NCI-H2227 (cell line): ENCODE measurements at regions not wholly inside any gene's neighbourhood (a gene's known extent, or its start where the extent isn't known, plus 50 kb on each side); places are given as distances from the start of the nearest gene placed in this dataset.
"Not testable (repeated sequence)": the region's sequence is repeated elsewhere in the genome, so short reads cannot be mapped to it uniquely, and the experiment has no call there.

Experiments
- DNase-seq: peaks from one replicate; lab custom pipeline; 2025; ENCODE audit not compliant: unreplicated experiment; lab: John Stamatoyannopoulos, UW

DNA sequence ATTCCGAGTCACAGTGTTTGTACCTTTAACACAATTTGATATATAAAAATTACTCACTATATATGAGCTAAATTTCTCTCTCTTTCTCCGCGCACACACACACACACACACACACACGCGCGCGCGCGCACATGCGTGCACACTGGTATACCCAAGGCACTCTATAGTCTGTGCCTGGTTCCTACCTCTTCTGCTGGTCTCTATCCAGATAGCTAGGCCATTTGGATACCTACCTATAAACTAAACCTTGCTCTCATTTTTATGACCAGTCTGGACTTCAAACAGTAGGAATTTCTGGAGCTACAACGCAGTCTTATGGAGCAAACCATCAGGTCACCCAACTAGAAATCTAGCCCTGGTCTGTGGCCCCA, 97.1 kb upstream of the MAGI3 start:
- DNase-seq, result no peak

DNA sequence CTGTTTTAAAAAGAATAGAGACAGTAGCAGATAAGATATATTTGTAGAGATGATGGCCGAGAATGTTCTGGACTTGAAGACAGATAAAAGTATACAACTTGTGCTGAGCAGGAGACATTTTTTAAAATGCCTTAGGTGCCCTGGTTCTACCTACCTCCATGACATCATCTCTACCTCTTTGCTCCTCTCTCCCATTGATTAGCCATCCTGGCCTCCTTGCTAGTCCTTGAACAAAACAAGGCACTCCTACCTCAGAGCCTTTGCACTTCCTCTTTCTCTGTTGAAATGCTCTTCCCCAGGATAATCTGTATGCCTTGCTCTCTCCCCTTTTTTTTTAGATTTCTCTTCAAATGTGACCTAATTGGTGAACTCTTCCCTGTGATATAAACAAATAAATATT, 92.6 kb upstream of the MAGI3 start:
- no peak for DNase-seq

DNA sequence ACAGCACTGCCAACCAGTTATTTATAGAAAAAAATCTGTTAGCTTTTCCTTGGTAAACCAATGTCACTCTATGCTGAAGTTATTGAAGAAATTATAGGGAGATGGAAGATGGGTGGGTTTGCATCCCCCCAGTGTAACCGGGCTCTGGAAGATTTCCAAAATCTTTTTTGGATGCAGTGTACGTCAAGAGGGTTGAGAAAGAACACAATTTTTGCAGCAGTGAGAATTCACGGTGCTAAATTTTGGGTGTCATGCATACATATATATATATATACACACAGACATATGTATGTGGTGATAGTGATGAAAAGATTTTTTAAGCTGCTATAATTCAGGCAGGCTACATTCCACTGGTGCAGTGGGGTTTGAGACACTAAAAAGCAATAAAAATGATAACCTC, 91.4 kb upstream of the MAGI3 start:
- no peak for DNase-seq

DNA sequence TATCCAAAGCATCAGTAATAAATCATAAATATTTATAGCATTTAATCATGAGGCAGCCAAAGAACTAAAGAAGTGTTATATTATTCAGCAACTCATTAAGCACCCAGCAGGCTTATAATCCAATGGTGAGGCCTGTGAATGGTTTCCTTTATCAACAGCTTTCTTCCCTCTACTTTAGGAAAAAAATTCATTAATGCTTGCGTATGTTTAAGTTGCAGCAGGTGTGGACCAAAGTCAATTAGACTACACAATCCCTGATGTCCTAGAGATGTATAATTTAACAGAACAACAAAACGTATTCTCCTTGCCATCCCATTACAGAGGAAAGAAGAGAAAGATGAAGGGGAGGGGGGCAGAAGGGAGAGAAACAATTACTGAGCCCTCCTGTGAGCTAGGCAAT, 87.7 kb upstream of the MAGI3 start:
- DNase-seq, result no peak

DNA sequence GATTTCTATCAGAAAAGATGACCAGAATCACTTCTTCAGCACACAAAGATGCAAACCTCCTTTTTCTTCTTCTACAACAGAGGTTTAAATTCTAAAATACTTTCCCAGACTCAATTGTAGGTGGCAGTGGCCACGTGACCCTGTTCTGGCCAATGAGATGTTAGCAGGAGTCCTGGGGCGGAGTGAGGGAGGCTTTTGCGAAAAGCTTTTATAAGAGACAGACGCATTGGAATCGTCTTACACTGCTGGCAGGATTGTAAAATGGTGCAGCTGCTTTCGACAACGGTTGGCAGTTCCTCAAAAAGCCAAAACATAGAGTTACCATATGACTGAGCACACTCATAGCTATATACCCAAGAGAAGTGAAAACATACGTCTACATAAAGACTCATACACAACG, 87.0 kb upstream of the MAGI3 start:
- DNase-seq, result no peak

DNA sequence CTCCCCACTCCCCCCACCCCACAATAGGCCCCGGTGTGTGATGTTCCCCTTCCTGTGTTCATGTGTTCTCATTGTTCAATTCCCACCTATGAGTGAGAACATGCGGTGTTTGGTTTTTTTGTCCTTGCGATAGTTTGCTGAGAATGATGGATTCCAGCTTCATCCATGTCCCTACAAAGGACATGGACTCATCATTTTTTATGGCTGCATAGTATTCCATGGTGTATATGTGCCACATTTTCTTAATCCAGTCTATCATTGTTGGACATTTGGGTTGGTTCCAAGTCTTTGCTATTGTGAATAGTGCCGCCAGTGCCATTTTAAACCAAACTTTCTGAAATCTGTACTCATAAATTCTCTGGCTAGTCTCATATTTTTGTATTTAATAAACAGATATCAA, 85.3 kb upstream of the MAGI3 start:
- not testable (repeated sequence) for DNase-seq

DNA sequence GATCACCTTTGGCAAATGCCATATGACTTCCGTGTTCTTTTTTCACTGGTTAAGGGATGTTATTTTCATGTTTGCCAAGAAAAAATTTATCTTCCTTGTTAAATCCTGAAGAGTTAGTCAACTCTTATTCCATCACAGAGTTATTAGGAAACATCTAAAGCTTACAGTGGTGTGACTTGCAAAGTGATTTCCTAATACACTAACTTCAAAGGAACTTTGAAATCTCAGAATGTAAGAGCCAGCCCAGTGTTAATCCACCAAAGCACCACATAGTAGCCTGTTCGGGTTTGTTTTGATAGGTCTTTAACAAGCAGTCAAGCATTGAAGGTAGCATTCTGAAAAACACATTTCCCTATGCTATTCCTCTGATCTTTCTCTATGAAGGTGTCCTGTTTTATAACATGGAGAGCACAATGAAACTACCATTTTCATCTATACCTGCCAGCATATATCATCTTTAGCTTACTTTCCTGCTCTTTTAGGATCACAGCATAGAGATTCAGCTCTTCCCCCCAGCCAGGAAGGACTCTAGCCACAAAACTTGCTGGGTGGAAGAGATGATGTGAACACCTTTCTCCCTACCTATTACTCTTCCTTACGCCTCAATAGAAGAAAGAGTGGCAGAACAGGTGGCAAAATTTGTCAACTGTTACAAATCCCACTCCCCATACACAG, 82.4 kb upstream of the MAGI3 start:
- no peak for DNase-seq

DNA sequence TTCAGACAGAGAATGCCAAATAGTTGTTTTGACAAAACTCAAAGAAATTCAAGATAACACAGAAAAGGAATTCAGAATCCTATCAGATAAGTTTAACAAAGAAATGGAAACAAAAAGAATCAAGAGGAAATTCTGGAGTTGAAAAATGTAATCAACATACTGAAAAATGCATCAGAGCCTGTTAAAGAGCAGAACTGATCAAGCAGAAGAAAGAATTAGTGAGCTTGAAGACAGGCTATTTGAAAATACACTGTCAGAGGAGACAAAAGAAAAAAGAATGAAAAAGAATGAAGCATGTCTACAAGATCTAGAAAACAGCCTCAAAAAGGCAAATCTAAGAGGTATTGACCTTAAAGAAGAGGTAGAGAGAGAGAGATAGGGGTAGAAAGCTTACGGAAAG, 77.7 kb upstream of the MAGI3 start:
- not testable (repeated sequence) for DNase-seq

DNA sequence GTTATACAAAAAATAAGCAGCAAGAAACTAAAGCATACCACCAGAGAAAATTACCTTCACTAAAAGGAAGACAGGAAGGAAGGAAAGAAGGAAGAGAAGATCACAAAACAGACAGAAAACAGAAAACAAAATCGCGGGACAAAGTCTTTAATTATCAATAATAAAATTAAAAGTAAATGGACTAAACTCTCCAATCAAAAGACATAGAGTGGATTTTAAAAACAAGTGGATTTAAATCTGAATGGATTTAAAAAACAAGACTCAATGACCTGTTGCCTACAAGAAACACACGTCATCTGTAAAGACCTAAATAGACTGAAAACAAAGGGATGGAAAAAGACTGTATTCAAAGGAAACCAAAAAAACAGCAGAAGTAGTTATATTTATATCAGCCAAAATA, 75.7 kb upstream of the MAGI3 start:
- DNase-seq, result no peak

DNA sequence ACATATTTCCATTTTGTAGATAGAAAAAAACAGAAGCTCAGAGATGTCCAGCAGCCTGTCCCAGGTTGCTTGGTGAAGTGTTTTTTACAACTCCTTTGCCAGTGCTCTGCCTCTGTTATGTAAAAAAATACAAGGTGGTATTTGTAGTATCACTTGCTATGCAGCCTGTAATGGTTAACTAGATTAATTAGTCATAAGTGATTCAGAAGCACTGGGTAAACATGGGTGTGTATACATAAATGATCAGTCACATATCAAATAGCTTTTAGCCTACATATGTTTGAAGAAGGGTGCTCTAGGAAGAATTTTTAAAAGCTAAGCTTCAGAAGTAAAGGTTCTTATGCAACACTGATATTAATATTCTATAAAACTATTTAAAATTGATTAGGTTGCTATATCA, 70.0 kb upstream of the MAGI3 start:
- no peak for DNase-seq

DNA sequence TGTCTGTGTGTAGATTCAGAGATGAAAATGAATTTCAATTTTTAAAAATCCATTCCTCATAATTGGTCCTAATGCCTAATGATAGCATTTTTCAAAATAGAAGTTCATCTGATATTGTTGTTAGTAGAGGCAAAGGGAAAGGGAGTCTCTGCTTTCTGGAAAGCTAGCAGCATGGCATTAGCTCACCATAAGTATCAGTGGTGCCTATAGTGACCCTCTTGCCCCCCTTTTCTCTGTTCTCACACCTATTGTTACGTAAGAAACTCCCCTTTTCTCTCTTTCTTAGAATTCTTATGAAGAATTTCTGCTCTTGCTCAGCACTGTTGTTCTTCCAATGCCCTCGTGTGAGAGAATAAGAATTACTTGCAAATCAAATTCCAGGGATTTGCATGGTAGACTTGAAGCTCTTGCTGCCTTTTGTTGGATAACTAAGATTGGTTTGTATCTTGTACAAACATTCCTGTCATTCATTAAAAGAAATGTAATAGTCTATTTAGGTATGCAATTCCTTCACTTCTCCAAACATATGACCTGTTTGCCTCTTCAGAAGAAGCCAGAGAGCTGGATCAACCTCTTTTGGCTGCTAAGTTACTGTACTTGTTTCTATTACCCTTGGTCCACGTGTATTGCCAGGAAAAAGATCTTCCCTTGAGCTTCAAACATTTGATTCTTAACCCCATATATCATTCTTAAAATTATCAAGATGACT, 69.2 kb upstream of the MAGI3 start:
- DNase-seq, result no peak

DNA sequence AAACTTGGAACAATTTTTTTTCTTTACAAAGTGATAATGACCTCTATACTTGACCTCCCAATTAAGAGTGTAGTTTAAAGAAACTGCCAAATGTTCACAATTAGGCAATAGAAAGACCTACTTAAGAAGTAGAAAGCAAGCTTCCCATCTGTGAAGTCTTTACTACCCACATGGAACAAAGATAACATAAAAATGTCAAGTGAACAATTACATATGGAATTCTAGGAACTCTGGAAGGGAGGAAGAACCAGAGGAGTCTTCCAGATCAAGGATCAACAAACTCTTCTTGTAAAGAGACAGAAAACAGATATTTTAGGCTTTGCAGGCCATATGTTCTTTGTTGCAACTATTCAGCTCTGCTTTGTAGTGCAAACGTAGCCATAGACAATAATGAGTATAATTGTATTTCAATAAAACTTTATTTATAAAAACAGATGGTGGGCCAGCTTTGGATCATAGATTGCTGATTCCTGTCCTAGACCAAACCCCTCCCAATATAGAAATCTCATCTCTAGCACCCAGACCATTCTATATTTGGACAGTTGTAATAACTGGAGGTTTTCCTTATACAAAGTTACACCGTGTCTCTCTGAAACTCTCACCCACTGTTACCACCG, 68.4 kb upstream of the MAGI3 start:
- no peak for DNase-seq

DNA sequence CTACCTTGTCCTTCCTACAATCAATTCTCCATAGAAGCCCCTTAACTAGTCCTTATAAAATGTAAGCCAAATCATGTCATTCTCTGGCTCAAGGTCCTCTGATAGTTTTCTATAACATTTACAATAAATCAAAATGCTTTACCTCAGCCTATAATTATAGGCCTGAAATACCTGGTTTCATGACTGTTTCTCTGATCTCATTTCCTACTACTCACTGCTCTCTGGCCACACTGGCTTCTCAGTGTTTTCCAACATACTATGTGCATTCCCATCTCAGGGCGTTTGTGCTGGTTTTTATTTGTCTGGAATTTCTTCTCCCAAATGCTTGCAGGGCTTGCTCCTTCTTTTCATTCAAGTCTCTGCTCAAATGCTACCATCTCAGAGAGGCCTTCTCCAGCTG, 67.9 kb upstream of the MAGI3 start:
- DNase-seq, result no peak

DNA sequence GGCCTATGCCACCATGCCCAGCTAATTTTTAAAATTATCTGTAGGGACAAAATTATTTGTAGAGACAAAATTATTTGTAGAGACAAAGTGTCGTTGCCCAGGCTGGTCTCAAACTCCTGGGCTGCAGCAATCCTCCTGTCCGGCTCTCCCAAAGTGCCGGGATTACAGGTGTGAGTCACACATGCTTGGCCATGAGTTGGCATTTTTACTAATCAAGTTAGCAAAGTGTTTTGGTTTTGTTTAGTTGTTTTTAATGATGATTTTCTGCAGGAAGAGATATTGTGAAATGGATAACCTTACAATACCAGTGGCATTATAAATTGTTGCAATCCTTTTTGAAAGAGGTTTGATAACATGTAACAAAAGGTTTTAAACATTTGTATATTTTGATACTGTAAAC, 65.3 kb upstream of the MAGI3 start:
- no peak for DNase-seq

DNA sequence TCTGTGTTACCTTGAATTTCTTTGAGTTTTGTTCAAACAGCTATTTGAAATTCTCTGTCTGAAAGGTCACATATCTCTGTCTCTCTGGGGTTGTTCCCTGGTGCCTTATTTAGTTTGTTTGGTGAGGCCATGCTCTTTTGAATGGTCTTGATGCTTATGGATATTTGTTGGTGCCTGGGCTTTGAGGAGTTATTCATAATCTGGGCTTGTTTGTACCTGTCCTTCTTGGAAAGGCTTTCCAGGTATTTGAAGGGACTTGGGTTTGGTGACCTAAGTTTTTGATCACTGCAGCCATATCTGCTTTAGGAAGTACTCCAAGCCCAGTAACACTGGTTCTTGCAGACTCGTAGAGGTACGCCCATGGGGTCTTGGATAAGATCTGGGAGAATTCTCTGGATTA, 63.3 kb upstream of the MAGI3 start:
- DNase-seq, result no peak

DNA sequence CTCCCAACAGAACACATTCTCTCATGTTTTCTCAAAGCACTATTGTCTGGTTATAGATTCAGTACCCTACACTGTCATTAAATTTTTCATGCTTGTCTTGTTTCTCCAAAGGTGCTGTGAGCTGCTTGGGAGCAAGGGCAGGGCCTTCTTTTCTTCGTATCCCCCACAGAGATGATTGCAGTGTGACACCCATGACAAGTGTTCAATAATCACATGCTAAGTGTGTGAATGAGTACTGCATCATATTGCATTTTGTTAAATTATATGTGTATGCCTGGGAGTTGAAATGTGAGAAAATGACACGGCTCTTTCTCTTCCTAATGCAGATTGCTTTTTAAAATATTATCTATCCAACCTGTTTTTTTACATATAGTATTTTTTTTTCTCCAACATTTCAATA, 57.3 kb upstream of the MAGI3 start:
- DNase-seq, result peak; percentile 90

DNA sequence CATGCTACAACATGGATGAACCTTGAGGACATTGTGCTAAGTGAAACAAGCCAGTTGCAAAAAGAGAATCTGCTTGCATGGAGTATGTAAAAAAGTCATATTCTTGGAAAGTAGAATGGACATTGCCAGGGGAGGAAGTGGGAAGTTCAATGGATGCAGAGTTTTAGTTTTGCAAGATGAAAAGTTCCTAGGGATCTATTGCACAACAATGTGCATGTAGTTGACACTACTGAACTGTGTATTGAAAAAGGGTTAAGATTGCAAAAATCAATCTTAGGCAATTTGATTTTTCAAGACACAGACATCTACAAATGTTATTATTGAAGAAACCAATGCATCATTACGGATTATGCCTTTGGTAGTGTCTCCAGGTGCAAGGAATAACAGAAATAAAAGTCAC, 50.3 kb upstream of the MAGI3 start:
- DNase-seq, result no peak
